KMS-11 (cell line): ENCODE measurements at regions not wholly inside any gene's neighbourhood (a gene's known extent, or its start where the extent isn't known, plus 50 kb on each side); places are given as distances from the start of the nearest gene placed in this dataset.

Experiments used
- H2AFZ ChIP-seq: fragments of 200-600 bp; sonication (generic); 2 replicates; pipeline ENCODE4 v1.6.1; 2016; ENCODE audit warnings: antibody characterized with exemption, mixed run types, low read depth
- H3K27ac ChIP-seq: fragments of 200-600 bp; sonication (generic); 2 replicates; pipeline ENCODE4 v1.6.1; 2016; ENCODE audit warnings: mild to moderate bottlenecking, mixed run types
- H3K27me3 ChIP-seq: fragments of 200-600 bp; sonication (generic); 2 replicates; pipeline ENCODE4 v1.6.1; 2017; ENCODE audit warnings: mild to moderate bottlenecking, low read depth, mixed run types, moderate library complexity; ENCODE audit not compliant: insufficient read depth
- H3K36me3 ChIP-seq: fragments of 200-600 bp; sonication (generic); 2 replicates; pipeline ENCODE4 v1.6.1; 2017; ENCODE audit warnings: mild to moderate bottlenecking, mixed run types; ENCODE audit not compliant: insufficient read depth
- H3K4me1 ChIP-seq: fragments of 200-600 bp; sonication (generic); 2 replicates; pipeline ENCODE4 v1.6.1; 2016; ENCODE audit warnings: mild to moderate bottlenecking, low read depth, mixed run types; ENCODE audit not compliant: poor library complexity, severe bottlenecking
- H3K4me2 ChIP-seq: fragments of 200-600 bp; sonication (generic); 2 replicates; pipeline ENCODE4 v1.7.0; 2016; ENCODE audit warnings: mild to moderate bottlenecking, mixed run types
- H3K4me3 ChIP-seq: fragments of 200-600 bp; sonication (generic); IDR thresholded peaks from 2 replicates; pipeline ENCODE4 v1.6.1; 2017; ENCODE audit warnings: low read depth, low read length, mixed read lengths; ENCODE audit not compliant: insufficient read depth
- H3K79me2 ChIP-seq: fragments of 200-600 bp; sonication (generic); 2 replicates; pipeline ENCODE4 v1.6.1; 2016; ENCODE audit warnings: low read depth, mixed run types; ENCODE audit not compliant: insufficient read depth
- H3K9ac ChIP-seq: fragments of 200-600 bp; sonication (generic); 2 replicates; pipeline ENCODE4 v1.6.1; 2016; ENCODE audit warnings: mild to moderate bottlenecking, mixed run types
- H4K20me1 ChIP-seq: fragments of 200-600 bp; sonication (generic); 2 replicates; pipeline ENCODE4 v1.6.1; 2016; ENCODE audit warnings: mild to moderate bottlenecking, mixed run types; ENCODE audit not compliant: insufficient read depth
- CTCF ChIP-seq: fragments of 200-600 bp; sonication (generic); conservative IDR thresholded peaks from 2 replicates; pipeline ENCODE4 v1.6.1; 2017; ENCODE audit warnings: low read depth, mild to moderate bottlenecking, antibody characterized with exemption, low read length, moderate library complexity, mixed read lengths

- H3K4me1 ChIP-seq = no peaks in the 10 kb centered on the region
- H3K4me3 ChIP-seq = no peak overlapping the region
- H3K27ac ChIP-seq = no peak overlapping the region
- no peak overlapping the region for H2AFZ ChIP-seq
- no peaks in the 10 kb centered on the region for H4K20me1 ChIP-seq
- no peaks in the 10 kb centered on the region for H3K79me2 ChIP-seq
- no peak overlapping the region for H3K4me2 ChIP-seq
- no peaks in the 10 kb centered on the region for H3K27me3 ChIP-seq
- no peaks in the 10 kb centered on the region for H3K36me3 ChIP-seq
- no peak overlapping the region for H3K9ac ChIP-seq
- no peak for TF ChIP-seq CTCF
Measured at GRCh38 chr16:8519179-8519578, 71.1 kb downstream of the TMEM114 start.

GRCh38 chr16:8517280-8517679 is 73.0 kb downstream of the TMEM114 start:
- H3K4me1 ChIP-seq = no peaks in the 10 kb centered on the region
- no peaks in the 10 kb centered on the region for H4K20me1 ChIP-seq
- H3K36me3 ChIP-seq = no peaks in the 10 kb centered on the region
- no peak overlapping the region for H3K4me2 ChIP-seq
- no peaks in the 10 kb centered on the region for H3K79me2 ChIP-seq
- H2AFZ ChIP-seq = no peak overlapping the region
- H3K9ac ChIP-seq = no peak overlapping the region
- H3K27me3 ChIP-seq = no peaks in the 10 kb centered on the region
- no peak overlapping the region for H3K4me3 ChIP-seq
- no peak overlapping the region for H3K27ac ChIP-seq
- TF ChIP-seq CTCF = no peak

GRCh38 chr16:8516471-8516870 is 73.8 kb downstream of the TMEM114 start:
- Histone ChIP-seq H3K4me2 (no peak overlapping the region), H3K4me1 (no peaks in the 10 kb centered on the region), H3K27me3 (no peaks in the 10 kb centered on the region), H3K27ac (no peak overlapping the region), H3K36me3 (no peaks in the 10 kb centered on the region), H2AFZ (no peak overlapping the region), H3K4me3 (no peak overlapping the region), H3K9ac (no peak overlapping the region), H3K79me2 (no peaks in the 10 kb centered on the region), H4K20me1 (no peaks in the 10 kb centered on the region)
- no peak for TF ChIP-seq CTCF

GRCh38 chr16:8512941-8513624 is 77.2 kb downstream of the TMEM114 start:
- Histone ChIP-seq H4K20me1 (no peaks in the 10 kb centered on the region), H3K27me3 (no peaks in the 10 kb centered on the region), H3K27ac (no peak overlapping the region), H3K4me2 (no peak overlapping the region), H2AFZ (no peak overlapping the region), H3K4me1 (no peaks in the 10 kb centered on the region), H3K79me2 (no peaks in the 10 kb centered on the region), H3K36me3 (no peaks in the 10 kb centered on the region), H3K4me3 (no peak overlapping the region), H3K9ac (no peak overlapping the region)
- TF ChIP-seq CTCF = no peak
